ENCODE measurements at regions not wholly inside any gene's neighbourhood (a gene's known extent, or its start where the extent isn't known, plus 50 kb on each side); places are given as distances from the start of the nearest gene placed in this dataset.

DNA sequence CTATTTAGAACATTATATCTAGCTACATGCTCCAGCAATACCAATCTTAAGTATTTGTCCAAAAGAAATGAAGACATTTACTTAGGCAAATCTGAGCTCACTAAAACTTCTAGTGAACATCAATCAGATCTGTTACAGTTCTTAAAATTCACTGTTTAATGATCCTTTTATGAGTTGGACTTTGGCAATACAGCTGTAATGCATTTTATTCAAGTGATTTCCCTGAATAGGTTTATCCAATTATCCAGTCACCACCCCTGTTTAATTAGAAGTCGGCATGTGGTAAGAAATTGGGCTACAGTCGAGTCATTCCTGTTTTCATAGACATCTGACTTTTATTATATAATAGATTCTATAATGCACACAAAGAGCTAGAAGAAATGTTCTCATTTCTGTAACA lies 1029.0 kb upstream of the TENM4 start (continued):
- TF ChIP-seq CHD4 (IDR thresholded peaks at IDR 0.05; ENCODE audit: borderline replicate concordance) (no peak), RFX5 (IDR thresholded peaks at IDR 0.05) (no peak), CBX2 (IDR thresholded peaks at IDR 0.05; ENCODE audit: borderline replicate concordance, low read depth) (no peak), HOXB5 (CRISPR knock-in tag; IDR thresholded peaks at IDR 0.05) (no peak), HOXA7 (CRISPR knock-in tag; IDR thresholded peaks at IDR 0.05) (no peak)

DNA sequence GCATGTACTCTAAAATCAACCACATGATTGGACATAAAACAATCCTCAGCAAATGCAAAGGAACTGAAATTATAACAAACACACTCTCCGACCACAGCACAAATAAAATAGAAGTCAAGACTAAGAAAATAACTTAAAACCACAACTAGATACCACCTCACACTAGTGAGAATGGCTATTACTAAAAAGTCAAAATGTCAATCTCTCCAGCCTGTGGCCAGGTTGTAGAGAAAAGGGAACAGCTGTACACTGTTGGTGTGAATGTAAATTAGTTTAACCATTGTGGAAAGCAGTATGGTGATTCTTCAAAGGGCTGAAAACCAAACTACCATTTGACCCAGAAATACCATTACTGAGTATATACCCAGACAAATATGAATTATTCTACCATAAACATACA lies 1025.7 kb upstream of the TENM4 start:
- H3K4me2 ChIP-seq = no peak overlapping the region
- ChIA-PET POLR2A (no interaction called here), CTCF (interaction anchor here (1.5 kb wide), 1 partner anchor 8 kb away, joined by 3 read pairs; no protein-coding TSS in a partner anchor)
- ATAC-seq (no peak), FAIRE-seq (no peak), DNase-seq (ENCODE audit: low read depth in 1 of 2, low spot score in 1 of 2) (no peak)
- TF ChIP-seq HDAC2 (IDR thresholded peaks at IDR 0.05) (no peak), HOXB13 (CRISPR knock-in tag; IDR thresholded peaks at IDR 0.05; ENCODE audit: low read depth) (no peak), POLR2AphosphoS2 (conservative IDR thresholded peaks at IDR 0.05; ENCODE audit: low read length) (no peak), ESRRA (IDR thresholded peaks at IDR 0.05; ENCODE audit: borderline replicate concordance, low read length) (no peak), KDM5A (IDR thresholded peaks at IDR 0.05) (no peak), JUN (IDR thresholded peaks at IDR 0.05) (no peak), RAD21 (conservative IDR thresholded peaks at IDR 0.05 in 1 of 2, IDR thresholded peaks at IDR 0.05 in 1 of 2) (no peak), NPAS2 (CRISPR knock-in tag; IDR thresholded peaks at IDR 0.05; ENCODE audit: borderline replicate concordance) (no peak), PHF8 (IDR thresholded peaks at IDR 0.05; ENCODE audit: borderline replicate concordance, low read depth) (no peak), JUNB (IDR thresholded peaks at IDR 0.05) (no peak), ZC3H11A (IDR thresholded peaks at IDR 0.05) (no peak), TP53 (CRISPR knock-in tag; IDR thresholded peaks at IDR 0.05) (no peak), RARB (CRISPR knock-in tag; IDR thresholded peaks at IDR 0.05) (no peak), MAZ (IDR thresholded peaks at IDR 0.05; ENCODE audit: borderline replicate concordance, low read depth, low read length) (no peak), EHMT2 (IDR thresholded peaks at IDR 0.05; ENCODE audit: low read depth) (no peak)
- TF ChIP-seq, protein P1, sequence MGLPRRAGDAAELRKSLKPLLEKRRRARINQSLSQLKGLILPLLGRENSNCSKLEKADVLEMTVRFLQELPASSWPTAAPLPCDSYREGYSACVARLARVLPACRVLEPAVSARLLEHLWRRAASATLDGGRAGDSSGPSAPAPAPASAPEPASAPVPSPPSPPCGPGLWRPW (IDR thresholded peaks at IDR 0.05) = no peak
- TF ChIP-seq, protein P2, sequence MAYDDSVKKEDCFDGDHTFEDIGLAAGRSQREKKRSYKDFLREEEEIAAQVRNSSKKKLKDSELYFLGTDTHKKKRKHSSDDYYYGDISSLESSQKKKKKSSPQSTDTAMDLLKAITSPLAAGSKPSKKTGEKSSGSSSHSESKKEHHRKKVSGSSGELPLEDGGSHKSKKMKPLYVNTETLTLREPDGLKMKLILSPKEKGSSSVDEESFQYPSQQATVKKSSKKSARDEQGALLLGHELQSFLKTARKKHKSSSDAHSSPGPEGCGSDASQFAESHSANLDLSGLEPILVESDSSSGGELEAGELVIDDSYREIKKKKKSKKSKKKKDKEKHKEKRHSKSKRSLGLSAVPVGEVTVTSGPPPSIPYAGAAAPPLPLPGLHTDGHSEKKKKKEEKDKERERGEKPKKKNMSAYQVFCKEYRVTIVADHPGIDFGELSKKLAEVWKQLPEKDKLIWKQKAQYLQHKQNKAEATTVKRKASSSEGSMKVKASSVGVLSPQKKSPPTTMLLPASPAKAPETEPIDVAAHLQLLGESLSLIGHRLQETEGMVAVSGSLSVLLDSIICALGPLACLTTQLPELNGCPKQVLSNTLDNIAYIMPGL (CRISPR knock-in tag; IDR thresholded peaks at IDR 0.05; ENCODE audit: borderline replicate concordance) = no peak
- TF ChIP-seq, protein P3, sequence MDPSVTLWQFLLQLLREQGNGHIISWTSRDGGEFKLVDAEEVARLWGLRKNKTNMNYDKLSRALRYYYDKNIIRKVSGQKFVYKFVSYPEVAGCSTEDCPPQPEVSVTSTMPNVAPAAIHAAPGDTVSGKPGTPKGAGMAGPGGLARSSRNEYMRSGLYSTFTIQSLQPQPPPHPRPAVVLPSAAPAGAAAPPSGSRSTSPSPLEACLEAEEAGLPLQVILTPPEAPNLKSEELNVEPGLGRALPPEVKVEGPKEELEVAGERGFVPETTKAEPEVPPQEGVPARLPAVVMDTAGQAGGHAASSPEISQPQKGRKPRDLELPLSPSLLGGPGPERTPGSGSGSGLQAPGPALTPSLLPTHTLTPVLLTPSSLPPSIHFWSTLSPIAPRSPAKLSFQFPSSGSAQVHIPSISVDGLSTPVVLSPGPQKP (IDR thresholded peaks at IDR 0.05; ENCODE audit: low read depth, low read length) = no peak
- TF ChIP-seq, protein P4, sequence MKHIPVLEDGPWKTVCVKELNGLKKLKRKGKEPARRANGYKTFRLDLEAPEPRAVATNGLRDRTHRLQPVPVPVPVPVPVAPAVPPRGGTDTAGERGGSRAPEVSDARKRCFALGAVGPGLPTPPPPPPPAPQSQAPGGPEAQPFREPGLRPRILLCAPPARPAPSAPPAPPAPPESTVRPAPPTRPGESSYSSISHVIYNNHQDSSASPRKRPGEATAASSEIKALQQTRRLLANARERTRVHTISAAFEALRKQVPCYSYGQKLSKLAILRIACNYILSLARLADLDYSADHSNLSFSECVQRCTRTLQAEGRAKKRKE (CRISPR knock-in tag; IDR thresholded peaks at IDR 0.05; ENCODE audit: low read depth) = no peak
- H3K4me1 ChIP-seq = no peaks in the 10 kb centered on the region
- H3K4me3 ChIP-seq = no peak overlapping the region
- 0% methylated on average over 1 of the region's 1 CpG for WGBS (ENCODE audit: missing lambda C conversion rate)
- no peaks in the 10 kb centered on the region for H3K9me3 ChIP-seq
- no peak overlapping the region for H3K27ac ChIP-seq
